NCI-H446 treated with DMSO at 0.1 percent for 48 hours (cell line): ENCODE measurements at regions not wholly inside any gene's neighbourhood (a gene's known extent, or its start where the extent isn't known, plus 50 kb on each side); places are given as distances from the start of the nearest gene placed in this dataset.

ENCODE experiments used
- DNase-seq: peaks from one replicate; lab custom pipeline; 2025; lab: John Stamatoyannopoulos, UW

- DNase-seq = no peak
These were observed 1752.0 kb upstream of the TENM3 start for GRCh38 chr4:180491210-180491609.

GRCh38 chr4:180493299-180493698, 1749.9 kb upstream of the TENM3 start:
- no peak for DNase-seq

- DNase-seq = no peak
These were observed 1743.0 kb upstream of the TENM3 start for GRCh38 chr4:180500154-180500553.

DNA sequence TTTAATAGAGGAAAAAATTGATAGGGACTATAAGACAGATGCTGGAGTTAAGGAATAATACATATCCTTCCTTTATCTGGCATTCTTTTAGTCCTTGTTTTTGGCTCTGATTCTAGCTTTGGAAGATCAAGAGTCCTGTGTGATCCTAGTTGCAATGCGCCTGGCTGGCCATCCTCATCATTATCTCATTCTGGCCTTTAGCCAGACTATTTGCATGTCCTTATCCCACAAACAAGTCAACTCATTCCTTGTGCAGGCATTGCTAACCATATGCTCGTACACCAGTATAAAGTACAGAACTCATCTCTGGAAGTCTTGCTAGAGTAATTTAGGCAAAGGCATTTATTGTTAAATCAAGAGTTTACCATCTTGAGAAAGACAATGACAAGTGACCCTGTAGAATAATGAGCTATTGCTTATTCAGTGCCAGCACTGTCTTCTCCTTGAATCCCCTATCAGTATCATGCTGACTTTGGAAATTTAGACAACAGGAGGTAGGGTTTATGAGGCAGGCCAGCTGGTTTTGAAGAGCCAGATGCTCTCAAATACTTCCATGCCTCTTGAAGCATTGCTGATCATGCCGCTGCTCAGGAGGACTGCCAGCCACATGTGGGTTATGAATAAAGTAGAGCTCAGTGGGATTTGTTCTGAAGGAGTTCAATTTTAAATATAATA, 1730.3 kb upstream of the TENM3 start:
- no peak for DNase-seq

DNA sequence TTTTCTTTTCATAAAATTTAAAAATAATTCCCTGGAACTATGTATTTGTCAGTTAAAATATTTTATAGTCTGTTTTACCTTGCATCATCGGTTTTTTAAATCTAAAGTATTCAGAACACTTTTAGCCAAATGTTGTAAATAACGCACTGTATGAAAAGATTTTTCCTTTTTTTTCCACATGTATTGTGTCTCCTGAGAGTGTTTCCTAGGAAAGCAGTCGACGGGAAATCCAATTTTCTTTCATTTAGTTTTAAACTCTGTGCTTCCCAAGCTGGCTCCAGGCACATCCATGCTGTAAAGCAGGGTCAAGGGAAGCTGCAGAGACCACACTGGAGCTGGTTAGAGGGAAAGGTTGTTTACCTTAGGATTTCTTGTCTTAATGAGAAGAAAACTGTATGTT, 1724.3 kb upstream of the TENM3 start:
- DNase-seq = no peak

- DNase-seq = no peak
These were observed 1722.0 kb upstream of the TENM3 start for GRCh38 chr4:180521181-180521580.

DNA sequence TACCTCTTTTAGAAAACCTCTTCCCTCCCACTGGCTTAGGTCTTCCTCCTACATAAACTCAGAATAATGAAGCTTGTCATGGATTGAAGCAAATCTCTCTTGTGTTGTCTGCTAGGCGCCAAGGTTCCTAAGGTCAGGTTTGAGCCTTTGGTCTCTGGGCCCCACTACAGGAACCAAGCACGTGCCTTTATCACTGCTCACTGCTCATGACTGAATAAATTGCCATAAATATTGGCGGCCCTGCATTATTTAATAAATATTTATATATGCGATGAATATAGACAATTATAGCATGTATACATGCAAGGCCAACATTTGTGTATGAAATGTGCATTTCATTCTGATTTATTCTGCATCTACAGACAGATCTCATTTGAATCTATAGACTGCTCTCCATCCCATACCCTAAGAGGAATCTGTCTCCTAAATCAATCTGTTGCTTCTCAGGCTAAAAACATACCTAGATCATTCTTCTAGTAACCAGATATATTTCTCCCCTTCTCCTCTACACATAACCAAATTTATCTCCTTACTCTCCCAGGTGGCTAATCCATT, 1717.6 kb upstream of the TENM3 start:
- no peak for DNase-seq

- DNase-seq = no peak
These were observed 1715.2 kb upstream of the TENM3 start for GRCh38 chr4:180528003-180528402.

DNA sequence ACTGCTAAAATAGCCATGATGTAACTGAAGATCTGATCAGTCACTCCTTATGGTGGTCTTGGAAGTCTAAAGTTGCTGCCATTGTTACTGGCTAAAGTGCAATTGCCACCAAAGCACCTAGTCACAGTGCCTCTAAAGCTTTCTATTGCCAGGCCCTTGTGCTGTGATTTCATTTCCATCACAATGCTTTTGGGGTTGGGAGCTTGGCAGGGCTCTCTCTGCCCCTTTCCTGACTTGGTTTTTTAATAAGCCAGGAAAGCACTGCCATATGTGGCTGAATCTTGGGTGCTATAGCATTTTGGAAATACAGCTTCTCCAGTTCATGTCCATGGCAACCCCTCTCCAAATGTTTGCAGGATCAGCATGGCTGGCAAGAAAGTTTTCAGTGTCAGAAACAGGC, 1712.4 kb upstream of the TENM3 start:
- DNase-seq = no peak

DNA sequence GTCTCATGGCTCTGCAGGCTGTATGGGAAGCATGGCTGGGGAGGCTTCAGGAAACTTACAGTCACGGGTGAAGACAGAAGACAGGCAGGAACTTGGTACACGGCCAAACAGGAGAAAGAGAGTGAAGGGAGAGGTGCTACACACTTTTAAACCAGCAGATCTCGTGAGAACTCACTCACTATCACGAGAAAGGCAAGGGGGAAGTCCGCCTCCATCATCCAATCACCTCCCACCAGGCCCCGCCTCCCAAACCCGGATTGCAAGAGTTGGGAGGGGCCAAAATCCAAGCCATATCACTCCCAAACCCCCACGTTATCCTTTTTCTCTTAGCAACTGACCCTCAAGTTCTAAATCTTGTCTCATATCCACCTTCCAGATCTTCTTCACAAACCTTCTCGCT, 1710.5 kb upstream of the TENM3 start:
- DNase-seq = no peak

- no peak for DNase-seq
These were observed 1704.7 kb upstream of the TENM3 start for GRCh38 chr4:180538384-180539057.

DNA sequence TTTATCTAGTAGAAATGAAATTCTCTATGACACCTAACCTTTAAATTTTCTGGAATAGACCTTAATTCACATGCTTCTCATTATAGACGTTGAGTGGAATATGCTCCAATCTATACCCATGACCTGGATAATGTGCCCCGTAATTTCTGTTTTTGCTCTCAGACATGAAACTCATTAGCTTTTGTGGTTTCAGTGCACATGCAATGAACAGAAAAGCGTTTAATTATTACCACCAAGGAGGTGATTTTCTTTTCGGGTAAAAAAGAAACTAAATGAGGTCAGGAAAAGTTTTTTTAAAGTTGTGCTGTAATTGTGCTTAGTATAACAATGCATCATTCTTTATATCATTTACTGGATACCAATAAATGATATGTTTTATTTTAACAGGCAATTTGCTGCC, 1703.9 kb upstream of the TENM3 start:
- no peak for DNase-seq

DNA sequence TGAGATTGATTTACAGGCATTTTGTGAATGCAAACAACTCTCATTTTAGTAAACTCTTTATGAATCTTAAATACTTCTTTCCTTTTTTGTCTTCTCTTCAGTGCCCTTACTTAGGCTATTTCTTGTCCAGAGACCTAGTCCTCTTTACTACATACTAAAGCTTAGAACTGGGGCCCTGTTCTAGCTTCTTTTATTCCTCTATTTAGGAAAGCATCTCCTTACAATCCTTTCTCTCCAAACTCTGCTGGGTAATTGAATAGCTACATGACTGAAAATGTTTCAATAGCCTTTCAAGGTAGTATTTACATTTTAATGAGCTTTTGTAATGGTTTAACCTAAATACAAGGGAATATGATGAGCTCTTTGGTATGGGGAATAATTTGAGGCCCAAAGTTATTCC, 1701.5 kb upstream of the TENM3 start:
- DNase-seq = no peak

DNA sequence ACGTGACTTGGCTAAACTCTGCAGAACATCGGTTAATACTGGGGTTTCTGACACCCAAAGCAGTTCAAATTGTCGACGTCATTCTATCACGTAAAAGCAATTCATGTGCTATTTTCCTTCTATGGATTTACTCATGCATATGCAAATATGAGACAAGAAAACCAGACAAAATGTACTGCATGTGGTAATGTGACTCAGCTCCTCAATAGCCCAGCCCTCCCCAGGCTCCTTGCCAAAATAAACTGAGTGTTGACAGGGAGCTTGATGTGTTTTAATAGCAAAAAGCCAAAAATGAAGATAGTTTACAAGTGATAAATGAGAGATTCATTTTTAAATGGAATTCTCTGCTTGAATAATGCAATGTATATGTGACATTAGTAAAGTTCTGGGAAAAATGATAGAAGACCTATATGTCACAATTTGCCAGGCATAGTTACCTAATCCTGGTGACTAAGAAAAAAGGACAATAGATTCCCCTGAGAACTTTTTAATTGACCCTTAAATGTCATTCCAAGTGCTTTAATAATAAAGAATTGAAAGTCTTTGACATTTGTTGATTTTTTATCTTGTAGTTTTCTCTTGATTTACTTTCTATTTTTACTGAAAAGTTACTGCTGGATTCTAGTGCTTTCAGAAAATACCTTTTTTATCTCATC, 1700.6 kb upstream of the TENM3 start:
- no peak for DNase-seq

GRCh38 chr4:180550106-180550505, 1693.1 kb upstream of the TENM3 start:
- no peak for DNase-seq

GRCh38 chr4:180557348-180557747, 1685.9 kb upstream of the TENM3 start:
- DNase-seq = no peak

DNA sequence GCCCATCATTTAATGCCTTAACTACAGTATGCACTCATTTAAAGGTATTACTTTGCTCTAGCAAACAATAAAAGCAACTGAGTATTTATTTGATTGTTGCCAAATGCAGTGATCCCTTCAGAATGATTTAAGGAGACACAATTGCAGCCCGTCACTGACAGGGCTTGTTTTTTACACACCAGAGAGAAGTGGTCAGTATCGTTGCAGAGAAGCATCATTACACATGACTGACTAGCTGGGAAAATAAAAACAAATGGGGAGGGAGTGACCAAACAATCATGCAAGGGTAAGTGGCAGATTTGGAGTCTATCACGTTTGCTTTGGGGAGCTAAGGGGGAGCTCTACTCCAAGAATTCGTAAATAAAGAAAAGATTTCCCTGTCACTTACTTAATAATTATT, 1685.3 kb upstream of the TENM3 start:
- no peak for DNase-seq

- no peak for DNase-seq
These were observed 1684.8 kb upstream of the TENM3 start for GRCh38 chr4:180558427-180558826.

DNA sequence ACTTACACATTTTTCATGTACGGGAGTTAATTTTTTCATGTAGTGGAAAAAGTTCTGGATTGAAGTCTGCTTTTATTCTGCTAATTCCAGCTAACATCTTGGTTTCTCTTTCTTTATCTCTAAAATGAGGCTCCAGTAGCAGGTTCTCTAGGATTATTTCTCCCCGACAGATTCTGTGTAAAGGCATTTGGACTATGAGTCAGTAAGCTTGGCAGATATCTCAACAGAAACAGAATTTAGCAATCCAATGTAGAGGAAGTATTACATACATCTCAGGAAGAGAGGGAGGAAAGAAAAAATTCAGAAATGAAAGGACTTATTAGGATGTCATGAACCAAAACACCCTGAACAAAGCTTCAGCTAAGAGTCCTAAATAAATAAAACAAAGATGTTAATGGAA, 1682.3 kb upstream of the TENM3 start:
- no peak for DNase-seq

GRCh38 chr4:180564026-180564425, 1679.2 kb upstream of the TENM3 start:
- no peak for DNase-seq

DNA sequence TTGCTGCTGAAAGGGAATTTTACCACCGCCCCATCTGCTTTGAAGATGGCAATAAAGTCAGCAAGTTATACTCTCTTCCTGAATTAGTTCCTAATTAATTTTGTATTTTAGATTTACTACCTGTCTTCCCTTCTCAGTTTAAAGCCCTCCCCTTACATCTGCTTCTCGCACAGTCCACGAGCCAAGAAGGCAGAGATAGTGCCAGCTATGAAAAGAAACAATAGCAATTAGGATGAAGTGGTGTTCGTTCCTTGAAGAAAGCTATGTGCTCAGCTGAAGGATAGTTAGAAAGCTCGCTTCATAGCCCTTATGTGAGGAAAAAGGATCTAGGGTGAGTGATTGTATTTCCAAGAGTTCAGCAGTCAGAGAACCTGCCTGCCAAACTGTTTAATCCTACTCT, 1678.8 kb upstream of the TENM3 start:
- no peak for DNase-seq

DNA sequence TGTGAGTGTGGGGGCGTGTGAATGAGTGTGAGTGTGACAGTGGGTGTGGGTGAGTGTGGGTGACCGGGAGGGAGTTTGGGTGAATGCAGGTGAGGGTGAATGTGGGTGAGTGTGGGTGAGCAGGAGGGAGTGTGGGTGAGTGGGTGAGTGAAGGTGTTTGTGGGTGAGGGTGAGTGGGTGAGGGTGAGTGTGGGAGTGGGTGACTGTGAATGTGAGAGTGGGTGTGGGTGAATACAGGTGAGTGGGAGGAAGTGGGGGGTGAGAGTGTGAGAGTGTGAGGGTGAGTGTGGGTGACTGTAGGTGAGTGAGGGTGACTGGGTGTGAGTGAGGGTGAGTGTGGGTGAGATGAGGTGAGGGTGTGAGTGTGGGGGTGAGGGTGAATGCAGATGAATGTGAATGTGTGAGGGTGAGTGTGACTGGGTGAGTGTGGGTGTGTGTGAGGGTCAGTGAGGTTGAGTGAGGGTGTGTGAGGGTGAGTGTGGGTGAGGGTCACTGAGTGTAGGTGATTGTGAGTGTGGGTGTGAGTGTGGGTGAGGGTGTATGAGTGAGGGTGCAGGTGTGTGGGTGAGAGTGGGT, 1677.3 kb upstream of the TENM3 start:
- no peak for DNase-seq

DNA sequence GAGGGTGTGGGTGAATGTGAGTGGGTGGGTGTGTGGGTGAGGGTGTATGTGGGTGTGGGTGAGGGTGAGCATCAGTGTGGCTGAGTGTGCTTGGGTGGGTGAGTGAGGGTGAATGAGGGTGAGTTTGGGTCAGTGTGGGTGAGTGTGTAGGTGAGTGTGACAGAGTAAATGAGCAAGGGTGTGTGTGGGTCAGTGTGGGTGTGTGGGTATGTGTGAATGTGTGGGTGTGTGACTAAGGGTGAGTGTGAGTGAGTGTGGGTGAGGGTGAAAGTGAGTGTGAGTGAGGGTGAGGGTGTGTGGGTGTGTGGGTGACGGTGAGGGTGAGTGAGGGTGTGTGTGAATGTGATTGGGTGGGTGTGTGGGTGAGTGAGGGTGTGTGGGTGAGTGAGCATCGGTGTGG, 1676.7 kb upstream of the TENM3 start:
- DNase-seq = no peak
